ENCODE measurements at regions not wholly inside any gene's neighbourhood (a gene's known extent, or its start where the extent isn't known, plus 50 kb on each side); places are given as distances from the start of the nearest gene placed in this dataset.

GRCh38 chr11:115778928-115779650, 274.9 kb upstream of the CADM1 start:
- no peak for DNase-seq

GRCh38 chr11:115776916-115777315, 272.7 kb upstream of the CADM1 start:
- DNase-seq = no peak

- DNase-seq = no peak
Observed at GRCh38 chr11:115775846-115776245, 271.6 kb upstream of the CADM1 start.

GRCh38 chr11:115774756-115775155, 270.5 kb upstream of the CADM1 start:
- no peak for DNase-seq

GRCh38 chr11:115769891-115770290, 265.7 kb upstream of the CADM1 start:
- no peak for DNase-seq

- DNase-seq = no peak
Observed at GRCh38 chr11:115767883-115768282, 263.7 kb upstream of the CADM1 start.

- DNase-seq = no peak
Observed at GRCh38 chr11:115767047-115767802, 263.0 kb upstream of the CADM1 start.

GRCh38 chr11:115766561-115766960, 262.3 kb upstream of the CADM1 start:
- DNase-seq = no peak

GRCh38 chr11:115765803-115766239, 261.6 kb upstream of the CADM1 start:
- no peak for DNase-seq

GRCh38 chr11:115764176-115764575, 260.0 kb upstream of the CADM1 start:
- DNase-seq = no peak

- DNase-seq = no peak
Observed at GRCh38 chr11:115761817-115762216, 257.6 kb upstream of the CADM1 start.

- no peak for DNase-seq
Observed at GRCh38 chr11:115761348-115761747, 257.1 kb upstream of the CADM1 start.

- DNase-seq = no peak
Observed at GRCh38 chr11:115760461-115761320, 256.5 kb upstream of the CADM1 start.

GRCh38 chr11:115759622-115760460, 255.6 kb upstream of the CADM1 start:
- DNase-seq = no peak

GRCh38 chr11:115758011-115758410, 253.8 kb upstream of the CADM1 start:
- no peak for DNase-seq

GRCh38 chr11:115751243-115752015, 247.2 kb upstream of the CADM1 start:
- no peak for DNase-seq

GRCh38 chr11:115745610-115746512, 241.6 kb upstream of the CADM1 start:
- DNase-seq = peak; percentile 67

- DNase-seq = peak; percentile 42
Observed at GRCh38 chr11:115745066-115745465, 240.9 kb upstream of the CADM1 start.

- DNase-seq = no peak
Observed at GRCh38 chr11:115743719-115744118, 239.5 kb upstream of the CADM1 start.

- DNase-seq = no peak
Observed at GRCh38 chr11:115741376-115742107, 237.3 kb upstream of the CADM1 start.

Data from NCI-H1436 treated with DMSO at 0.1 percent for 48 hours (cell line).